BLaER1 (cell line): ENCODE measurements at regions not wholly inside any gene's neighbourhood (a gene's known extent, or its start where the extent isn't known, plus 50 kb on each side); places are given as distances from the start of the nearest gene placed in this dataset.

Experiments used
- H3K27ac ChIP-seq: shearing (Covaris generic); formaldehyde crosslinking; 2 replicates; pipeline ENCODE4 v1.8.1; 2022
- H3K27me3 ChIP-seq: shearing (Covaris generic); formaldehyde crosslinking; 2 replicates; pipeline ENCODE4 v1.8.1; 2022
- H3K36me3 ChIP-seq: shearing (Covaris generic); formaldehyde crosslinking; 2 replicates; pipeline ENCODE4 v1.8.1; 2022
- H3K4me1 ChIP-seq: shearing (Covaris generic); formaldehyde crosslinking; 2 replicates; pipeline ENCODE4 v1.8.1; 2022
- H3K4me2 ChIP-seq: shearing (Covaris generic); formaldehyde crosslinking; 2 replicates; pipeline ENCODE4 v1.8.1; 2022
- H3K4me3 ChIP-seq: shearing (Covaris generic); formaldehyde crosslinking; 2 replicates; pipeline ENCODE4 v1.8.1; 2022
- H3K9ac ChIP-seq: shearing (Covaris generic); formaldehyde crosslinking; 2 replicates; pipeline ENCODE4 v1.8.1; 2022
- H3K9me3 ChIP-seq: shearing (Covaris generic); formaldehyde crosslinking; 2 replicates; pipeline ENCODE4 v1.8.1; 2022
- H4K20me1 ChIP-seq: shearing (Covaris generic); formaldehyde crosslinking; 2 replicates; pipeline ENCODE4 v1.8.1; 2022
- Cebpa-rat ChIP-seq: shearing (Covaris generic); IDR thresholded peaks from 2 replicates; pipeline ENCODE4 v1.8.1; 2022

GRCh38 chr14:71487941-71488340, 444.3 kb upstream of the RGS6 start:
- Histone ChIP-seq H3K27me3 (no peaks in the 10 kb centered on the region), H3K36me3 (no peaks in the 10 kb centered on the region), H3K9me3 (no peaks in the 10 kb centered on the region), H3K9ac (no peak overlapping the region), H3K4me3 (no peak overlapping the region), H3K27ac (no peak overlapping the region), H4K20me1 (no peaks in the 10 kb centered on the region), H3K4me1 (no peaks in the 10 kb centered on the region), H3K4me2 (no peak overlapping the region)
- TF ChIP-seq Cebpa-rat: no peak

- H4K20me1 ChIP-seq: no peaks in the 10 kb centered on the region
- H3K27ac ChIP-seq: no peak overlapping the region
- H3K4me2 ChIP-seq: no peak overlapping the region
- no peaks in the 10 kb centered on the region for H3K9me3 ChIP-seq
- no peaks in the 10 kb centered on the region for H3K4me1 ChIP-seq
- no peak overlapping the region for H3K4me3 ChIP-seq
- H3K9ac ChIP-seq: no peak overlapping the region
- TF ChIP-seq Cebpa-rat: no peak
- H3K27me3 ChIP-seq: no peaks in the 10 kb centered on the region
- H3K36me3 ChIP-seq: no peaks in the 10 kb centered on the region
Observed at GRCh38 chr14:71488703-71489191, 443.5 kb upstream of the RGS6 start.

GRCh38 chr14:71489742-71490141, 442.5 kb upstream of the RGS6 start:
- H3K4me3 ChIP-seq: no peak overlapping the region
- H3K4me1 ChIP-seq: no peaks in the 10 kb centered on the region
- peaks cover 3% of the 10 kb centered on the region; the same call in 1 of the 2 replicates for H3K9me3 ChIP-seq
- H3K9ac ChIP-seq: no peak overlapping the region
- no peak for TF ChIP-seq Cebpa-rat
- H3K27me3 ChIP-seq: no peaks in the 10 kb centered on the region
- no peak overlapping the region for H3K4me2 ChIP-seq
- H4K20me1 ChIP-seq: no peaks in the 10 kb centered on the region
- no peak overlapping the region for H3K27ac ChIP-seq
- H3K36me3 ChIP-seq: no peaks in the 10 kb centered on the region

GRCh38 chr14:71491931-71492330, 440.3 kb upstream of the RGS6 start:
- H3K36me3 ChIP-seq: no peaks in the 10 kb centered on the region
- no peak overlapping the region for H3K4me2 ChIP-seq
- H3K27me3 ChIP-seq: no peaks in the 10 kb centered on the region
- no peaks in the 10 kb centered on the region for H4K20me1 ChIP-seq
- H3K4me1 ChIP-seq: no peaks in the 10 kb centered on the region
- no peak overlapping the region for H3K4me3 ChIP-seq
- no peak for TF ChIP-seq Cebpa-rat
- no peak overlapping the region for H3K9ac ChIP-seq
- peaks cover 10% of the 10 kb centered on the region; the same call in 1 of the 2 replicates for H3K9me3 ChIP-seq
- H3K27ac ChIP-seq: no peak overlapping the region

- Histone ChIP-seq H4K20me1 (no peaks in the 10 kb centered on the region), H3K4me2 (no peak overlapping the region), H3K36me3 (no peaks in the 10 kb centered on the region), H3K4me1 (no peaks in the 10 kb centered on the region), H3K4me3 (no peak overlapping the region), H3K9ac (no peak overlapping the region), H3K27me3 (no peaks in the 10 kb centered on the region), H3K27ac (no peak overlapping the region), H3K9me3 (peaks cover 10% of the 10 kb centered on the region; the same call in 1 of the 2 replicates)
- no peak for TF ChIP-seq Cebpa-rat
Observed at GRCh38 chr14:71492346-71492745, 439.9 kb upstream of the RGS6 start.

GRCh38 chr14:71497645-71498086, 434.6 kb upstream of the RGS6 start:
- H3K36me3 ChIP-seq: no peaks in the 10 kb centered on the region
- H3K4me1 ChIP-seq: no peaks in the 10 kb centered on the region
- H3K27me3 ChIP-seq: no peaks in the 10 kb centered on the region
- peaks cover 10% of the 10 kb centered on the region; the same call in 1 of the 2 replicates for H3K9me3 ChIP-seq
- H3K9ac ChIP-seq: no peak overlapping the region
- no peak overlapping the region for H3K4me2 ChIP-seq
- H4K20me1 ChIP-seq: no peaks in the 10 kb centered on the region
- no peak overlapping the region for H3K4me3 ChIP-seq
- no peak for TF ChIP-seq Cebpa-rat
- H3K27ac ChIP-seq: no peak overlapping the region

GRCh38 chr14:71498212-71498611, 434.0 kb upstream of the RGS6 start:
- Histone ChIP-seq H4K20me1 (no peaks in the 10 kb centered on the region), H3K9ac (no peak overlapping the region), H3K9me3 (peaks cover 10% of the 10 kb centered on the region; the same call in 1 of the 2 replicates), H3K27me3 (no peaks in the 10 kb centered on the region), H3K27ac (no peak overlapping the region), H3K36me3 (no peaks in the 10 kb centered on the region), H3K4me2 (no peak overlapping the region), H3K4me1 (no peaks in the 10 kb centered on the region), H3K4me3 (no peak overlapping the region)
- TF ChIP-seq Cebpa-rat: no peak

GRCh38 chr14:71499018-71499417, 433.2 kb upstream of the RGS6 start:
- H3K27me3 ChIP-seq: no peaks in the 10 kb centered on the region
- TF ChIP-seq Cebpa-rat: no peak
- H3K36me3 ChIP-seq: no peaks in the 10 kb centered on the region
- no peaks in the 10 kb centered on the region for H4K20me1 ChIP-seq
- H3K9me3 ChIP-seq: peaks cover 10% of the 10 kb centered on the region; the same call in 1 of the 2 replicates
- H3K4me3 ChIP-seq: no peak overlapping the region
- no peak overlapping the region for H3K4me2 ChIP-seq
- no peak overlapping the region for H3K9ac ChIP-seq
- no peaks in the 10 kb centered on the region for H3K4me1 ChIP-seq
- no peak overlapping the region for H3K27ac ChIP-seq

- no peak overlapping the region for H3K9ac ChIP-seq
- no peak overlapping the region for H3K4me2 ChIP-seq
Observed at GRCh38 chr14:71507681-71508080, 424.5 kb upstream of the RGS6 start.

GRCh38 chr14:71508901-71509300, 423.3 kb upstream of the RGS6 start:
- H3K27ac ChIP-seq: no peak overlapping the region
- peaks cover 5% of the 10 kb centered on the region; the same call in 1 of the 2 replicates for H3K36me3 ChIP-seq
- H3K9me3 ChIP-seq: no peaks in the 10 kb centered on the region
- peak overlapping the region; percentile 12 for H3K4me2 ChIP-seq
- no peak overlapping the region for H3K9ac ChIP-seq
- H3K27me3 ChIP-seq: no peaks in the 10 kb centered on the region
- peaks cover 21% of the 10 kb centered on the region for H3K4me1 ChIP-seq
- no peak for TF ChIP-seq Cebpa-rat
- no peaks in the 10 kb centered on the region for H4K20me1 ChIP-seq
- no peak overlapping the region for H3K4me3 ChIP-seq

More at GRCh38 chr14:71507681-71508080, 424.5 kb upstream of the RGS6 start:
- Histone ChIP-seq H4K20me1 (no peaks in the 10 kb centered on the region), H3K36me3 (no peaks in the 10 kb centered on the region), H3K4me3 (no peak overlapping the region), H3K9me3 (no peaks in the 10 kb centered on the region), H3K27me3 (no peaks in the 10 kb centered on the region), H3K4me1 (peaks cover 21% of the 10 kb centered on the region), H3K27ac (no peak overlapping the region)
- TF ChIP-seq Cebpa-rat: no peak

- H4K20me1 ChIP-seq: no peaks in the 10 kb centered on the region
- H3K4me2 ChIP-seq: no peak overlapping the region
- TF ChIP-seq Cebpa-rat: no peak
Observed at GRCh38 chr14:71511152-71511551, 421.1 kb upstream of the RGS6 start.

More at GRCh38 chr14:71511152-71511551, 421.1 kb upstream of the RGS6 start:
- no peaks in the 10 kb centered on the region for H3K27me3 ChIP-seq
- H3K27ac ChIP-seq: no peak overlapping the region
- peaks cover 14% of the 10 kb centered on the region for H3K36me3 ChIP-seq
- no peak overlapping the region for H3K9ac ChIP-seq
- no peaks in the 10 kb centered on the region for H3K9me3 ChIP-seq
- no peak overlapping the region for H3K4me3 ChIP-seq
- peaks cover 21% of the 10 kb centered on the region for H3K4me1 ChIP-seq
